CD4-positive, CD25-positive, alpha-beta regulatory T cell (primary cell): ENCODE measurements at regions not wholly inside any gene's neighbourhood (a gene's known extent, or its start where the extent isn't known, plus 50 kb on each side); places are given as distances from the start of the nearest gene placed in this dataset.

Experiments
- ATAC-seq, 2 donors: fragments of 150-1000 bp; cut with Tn5 transposase; one replicate each; pipeline ENCODE4 v1.10.0; 2021; ENCODE audit warnings: low read depth in 2 of 2, moderate number of reproducible peaks in 2 of 2, moderate library complexity in 1 of 2
- DNase-seq, 3 donors: peaks; one replicate each; pipeline versions ENCODE4 v3.0.0 to v3.0.0-alpha.2; 2012 to 2022; ENCODE audit warnings: mixed read lengths in 1 of 3
- H3K27ac ChIP-seq: one replicate; pipeline ENCODE4 v1.7.0; 2013; ENCODE audit warnings: mild to moderate bottlenecking, low read length; ENCODE audit not compliant: insufficient read depth, poor library complexity, severe bottlenecking
- H3K27me3 ChIP-seq: one replicate; pipeline ENCODE4 v1.7.0; 2013; ENCODE audit warnings: low read length; ENCODE audit not compliant: control insufficient read depth, insufficient read depth
- H3K36me3 ChIP-seq: one replicate; pipeline ENCODE4 v1.7.0; 2013; ENCODE audit warnings: mild to moderate bottlenecking, low read length, moderate library complexity; ENCODE audit not compliant: control insufficient read depth, insufficient read depth
- H3K4me1 ChIP-seq: 2 replicates; pipeline ENCODE4 v1.7.0; 2013; ENCODE audit warnings: mild to moderate bottlenecking, low read length; ENCODE audit not compliant: insufficient read depth, control insufficient read depth, poor library complexity, severe bottlenecking
- H3K4me3 ChIP-seq: one replicate; pipeline ENCODE4 v1.7.0; 2013; ENCODE audit warnings: low read depth, mild to moderate bottlenecking, low read length, moderate library complexity
- H3K9me3 ChIP-seq, 2 experiments: 1 replicate in 1 of 2; 2 replicates in 1 of 2; pipeline ENCODE4 v1.7.0; 2013; ENCODE audit warnings: low read length in 2 of 2, mild to moderate bottlenecking in 1 of 2, moderate library complexity in 1 of 2; ENCODE audit not compliant: control insufficient read depth in 2 of 2
- H3K27ac Mint-ChIP-seq, 3 donors: one replicate each; pipeline ENCODE4 v1.8.0; 2020 to 2022; ENCODE audit warnings: mild to moderate bottlenecking in 3 of 3, mixed read lengths in 3 of 3, moderate library complexity in 2 of 3
- H3K27me3 Mint-ChIP-seq: one replicate; pipeline ENCODE4 v1.8.0; 2022; ENCODE audit warnings: mild to moderate bottlenecking, mixed read lengths
- H3K36me3 Mint-ChIP-seq: one replicate; pipeline ENCODE4 v1.8.0; 2020; ENCODE audit warnings: mixed read lengths
- H3K4me1 Mint-ChIP-seq, 4 donors: one replicate each; pipeline ENCODE4 v1.8.0; 2020 to 2022; ENCODE audit warnings: mixed read lengths in 4 of 4, mild to moderate bottlenecking in 1 of 4
- H3K4me3 Mint-ChIP-seq, 4 donors: one replicate each; pipeline ENCODE4 v1.8.0; 2020 to 2022; ENCODE audit warnings: mild to moderate bottlenecking in 4 of 4, mixed read lengths in 4 of 4, moderate library complexity in 3 of 4
- H3K9me3 Mint-ChIP-seq, 7 donors: one replicate each; pipeline ENCODE4 v1.8.0; 2020 to 2022; ENCODE audit warnings: mixed read lengths in 7 of 7, mild to moderate bottlenecking in 3 of 7, moderate library complexity in 2 of 7

- Mint-ChIP-seq H3K4me3 (no peak overlapping the region), H3K4me1 (no peaks in the 10 kb centered on the region), H3K9me3 (peaks cover 1 to 10% (median 5%) of the 10 kb centered on the region in 7 donors), H3K36me3 (no peaks in the 10 kb centered on the region), H3K27ac (no peak overlapping the region), H3K27me3 (no peaks in the 10 kb centered on the region)
- Histone ChIP-seq H3K27me3 (no peaks in the 10 kb centered on the region), H3K27ac (no peak overlapping the region), H3K4me1 (no peaks in the 10 kb centered on the region), H3K4me3 (no peak overlapping the region), H3K36me3 (no peaks in the 10 kb centered on the region), H3K9me3 (no peaks in the 10 kb centered on the region)
- ATAC-seq (no peak), DNase-seq (no peak)
Measured at GRCh38 chr3:145395421-145395820, 765.6 kb downstream of the PLOD2 start.

GRCh38 chr3:145411605-145412004, 749.4 kb downstream of the PLOD2 start:
- Mint-ChIP-seq H3K36me3 (no peaks in the 10 kb centered on the region), H3K9me3 (peaks cover 0 to 20% (median 3%) of the 10 kb centered on the region in 7 donors), H3K4me1 (no peaks in the 10 kb centered on the region), H3K4me3 (no peak overlapping the region), H3K27ac (no peak overlapping the region), H3K27me3 (no peaks in the 10 kb centered on the region)
- Histone ChIP-seq H3K27ac (no peak overlapping the region), H3K4me3 (no peak overlapping the region), H3K36me3 (no peaks in the 10 kb centered on the region), H3K4me1 (no peaks in the 10 kb centered on the region), H3K9me3 (no peaks in the 10 kb centered on the region), H3K27me3 (no peaks in the 10 kb centered on the region)
- DNase-seq (no peak), ATAC-seq (no peak)

- H3K4me3 Mint-ChIP-seq: no peak overlapping the region
Measured at GRCh38 chr3:145417678-145418077, 743.3 kb downstream of the PLOD2 start.

GRCh38 chr3:145422556-145422955, 738.4 kb downstream of the PLOD2 start:
- no peak overlapping the region for H3K27ac ChIP-seq

More at GRCh38 chr3:145417678-145418077, 743.3 kb downstream of the PLOD2 start:
- Histone ChIP-seq H3K9me3 (no peaks in the 10 kb centered on the region), H3K27ac (no peak overlapping the region), H3K27me3 (no peaks in the 10 kb centered on the region), H3K4me1 (no peaks in the 10 kb centered on the region), H3K4me3 (no peak overlapping the region), H3K36me3 (no peaks in the 10 kb centered on the region)
- no peak for DNase-seq
- ATAC-seq: no peak
- no peaks in the 10 kb centered on the region for H3K4me1 Mint-ChIP-seq
- no peaks in the 10 kb centered on the region for H3K27me3 Mint-ChIP-seq
- no peak overlapping the region for H3K27ac Mint-ChIP-seq
- no peaks in the 10 kb centered on the region for H3K36me3 Mint-ChIP-seq
- peaks cover 0 to 12% (median 3%) of the 10 kb centered on the region in 7 donors for H3K9me3 Mint-ChIP-seq

GRCh38 chr3:145427355-145427754, 733.6 kb downstream of the PLOD2 start:
- Histone ChIP-seq H3K36me3 (no peaks in the 10 kb centered on the region), H3K4me3 (no peak overlapping the region), H3K9me3 (no peaks in the 10 kb centered on the region), H3K27ac (no peak overlapping the region), H3K4me1 (no peaks in the 10 kb centered on the region), H3K27me3 (no peaks in the 10 kb centered on the region)
- no peaks in the 10 kb centered on the region for H3K27me3 Mint-ChIP-seq
- H3K27ac Mint-ChIP-seq: no peak overlapping the region
- H3K9me3 Mint-ChIP-seq: peaks cover 0 to 4% (median 2%) of the 10 kb centered on the region in 7 donors
- no peaks in the 10 kb centered on the region for H3K4me1 Mint-ChIP-seq
- ATAC-seq: no peak
- DNase-seq: no peak
- H3K36me3 Mint-ChIP-seq: no peaks in the 10 kb centered on the region
- H3K4me3 Mint-ChIP-seq: no peak overlapping the region

More at GRCh38 chr3:145422556-145422955, 738.4 kb downstream of the PLOD2 start:
- Mint-ChIP-seq H3K4me1 (no peaks in the 10 kb centered on the region), H3K27ac (no peak overlapping the region), H3K27me3 (no peaks in the 10 kb centered on the region), H3K9me3 (peaks cover 0 to 5% (median 4%) of the 10 kb centered on the region in 7 donors), H3K36me3 (no peaks in the 10 kb centered on the region), H3K4me3 (no peak overlapping the region)
- Histone ChIP-seq H3K9me3 (no peaks in the 10 kb centered on the region), H3K36me3 (no peaks in the 10 kb centered on the region), H3K4me1 (no peaks in the 10 kb centered on the region), H3K27me3 (no peaks in the 10 kb centered on the region), H3K4me3 (no peak overlapping the region)
- no peak for DNase-seq
- ATAC-seq: no peak

GRCh38 chr3:145429546-145429945, 731.4 kb downstream of the PLOD2 start:
- Mint-ChIP-seq H3K4me3 (no peak overlapping the region), H3K27ac (no peak overlapping the region), H3K27me3 (no peaks in the 10 kb centered on the region), H3K36me3 (no peaks in the 10 kb centered on the region), H3K4me1 (no peaks in the 10 kb centered on the region), H3K9me3 (peaks cover 0 to 5% (median 0%) of the 10 kb centered on the region in 7 donors)
- no peak overlapping the region for H3K27ac ChIP-seq
- no peak overlapping the region for H3K4me3 ChIP-seq
- H3K4me1 ChIP-seq: no peaks in the 10 kb centered on the region
- H3K36me3 ChIP-seq: no peaks in the 10 kb centered on the region
- DNase-seq (no peak), ATAC-seq (no peak)
- no peaks in the 10 kb centered on the region for H3K9me3 ChIP-seq
- H3K27me3 ChIP-seq: no peaks in the 10 kb centered on the region

- H3K27ac Mint-ChIP-seq: no peak overlapping the region
- Histone ChIP-seq H3K9me3 (no peaks in the 10 kb centered on the region), H3K36me3 (no peaks in the 10 kb centered on the region), H3K27me3 (no peaks in the 10 kb centered on the region), H3K4me3 (no peak overlapping the region), H3K27ac (no peak overlapping the region), H3K4me1 (no peaks in the 10 kb centered on the region)
- no peaks in the 10 kb centered on the region for H3K27me3 Mint-ChIP-seq
- peaks cover 3 to 5% (median 4%) of the 10 kb centered on the region in 7 donors for H3K9me3 Mint-ChIP-seq
- no peak overlapping the region for H3K4me3 Mint-ChIP-seq
- H3K4me1 Mint-ChIP-seq: no peaks in the 10 kb centered on the region
- no peak for ATAC-seq
- DNase-seq: no peak
- H3K36me3 Mint-ChIP-seq: no peaks in the 10 kb centered on the region
Measured at GRCh38 chr3:145448436-145448835, 712.5 kb downstream of the PLOD2 start.

- H3K36me3 Mint-ChIP-seq: no peaks in the 10 kb centered on the region
- Histone ChIP-seq H3K36me3 (no peaks in the 10 kb centered on the region), H3K27me3 (no peaks in the 10 kb centered on the region), H3K4me1 (no peaks in the 10 kb centered on the region), H3K4me3 (no peak overlapping the region), H3K27ac (no peak overlapping the region), H3K9me3 (no peaks in the 10 kb centered on the region)
- no peak overlapping the region for H3K4me3 Mint-ChIP-seq
- no peaks in the 10 kb centered on the region for H3K27me3 Mint-ChIP-seq
- no peaks in the 10 kb centered on the region for H3K4me1 Mint-ChIP-seq
- ATAC-seq (no peak), DNase-seq (no peak)
- H3K9me3 Mint-ChIP-seq: peaks cover 0 to 5% (median 3%) of the 10 kb centered on the region in 7 donors
- no peak overlapping the region for H3K27ac Mint-ChIP-seq
Measured at GRCh38 chr3:145450018-145450682, 710.8 kb downstream of the PLOD2 start.
